GM12878 (cell line): ENCODE measurements at regions not wholly inside any gene's neighbourhood (a gene's known extent, or its start where the extent isn't known, plus 50 kb on each side); places are given as distances from the start of the nearest gene placed in this dataset.

Experiments
- ATAC-seq: fragments of 200-7000 bp; cut with Tn5 transposase; 3 replicates; pipeline ENCODE4 v1.9.1; 2020; ENCODE audit warnings: mild to moderate bottlenecking, moderate library complexity
- BruUV-seq: library from RNA; stranded (reverse); fragments of 400-500 nt; replicated peaks from 2 replicates; lab custom pipeline; 2021; lab: Mats Ljungman, UMichigan
- CTCF ChIA-PET: fragments of 300-600 bp; sonication (Branson Sonifier 250); formaldehyde crosslinking; extraction: SDS; loops from one replicate; lab custom pipeline; 2021; ENCODE audit warnings: inconsistent platforms; lab: Yijun Ruan, JAX
- POLR2A ChIA-PET: fragments of 350-600 bp; formaldehyde crosslinking; extraction: SDS; loops from one replicate; lab custom pipeline; 2021; ENCODE audit warnings: inconsistent platforms; lab: Charles Lee
- RAD21 ChIA-PET: fragments of 300-600 bp; sonication (Branson Sonifier 250); formaldehyde crosslinking; loops from one replicate; lab custom pipeline; 2023; ENCODE audit warnings: antibody characterized with exemption; ENCODE audit not compliant: unreplicated experiment; lab: Charles Lee
- SMC1A ChIA-PET: fragments of 300-600 bp; sonication (Branson Sonifier 250); formaldehyde crosslinking; loops from one replicate; lab custom pipeline; 2023; ENCODE audit not compliant: unreplicated experiment, uncharacterized antibody; lab: Charles Lee
- DNase-seq: peaks from one replicate; pipeline ENCODE4 v3.0.0-alpha.2; 2011; ENCODE audit warnings: low read depth, low spot score
- FAIRE-seq: peaks from 3 replicates; lab custom pipeline; 2011; peaks lifted over from hg19 to GRCh38; lab: Jason Lieb, UNC
- H2AFZ ChIP-seq: 2 replicates; pipeline ENCODE4 v1.6.0; 2011; ENCODE audit warnings: low read depth, low read length, control low read depth; ENCODE audit not compliant: control insufficient read depth
- H3K27ac ChIP-seq: 2 replicates; pipeline ENCODE4 v1.5.1; 2011; ENCODE audit warnings: control low read depth; ENCODE audit not compliant: control insufficient read depth, insufficient read depth
- H3K27me3 ChIP-seq, 2 experiments: replicated peaks in 1 of 2; 2 replicates each; pipeline versions ENCODE4 v1.6.0 to v1.6.1; 2011; ENCODE audit warnings: low read length in 1 of 2; ENCODE audit not compliant: control insufficient read depth in 2 of 2, insufficient read depth in 2 of 2
- H3K36me3 ChIP-seq, 2 experiments: 2 replicates each; pipeline ENCODE4 v1.5.1; 2011; ENCODE audit warnings: low read length in 1 of 2; ENCODE audit not compliant: control insufficient read depth in 2 of 2, insufficient read depth in 2 of 2
- H3K4me1 ChIP-seq: 2 replicates; pipeline ENCODE4 v1.6.1; 2011; ENCODE audit warnings: mild to moderate bottlenecking, low read length, moderate library complexity, mixed read lengths; ENCODE audit not compliant: control insufficient read depth, insufficient read depth
- H3K4me2 ChIP-seq: 2 replicates; pipeline ENCODE4 v1.6.0; 2011; ENCODE audit warnings: control low read depth; ENCODE audit not compliant: control insufficient read depth, insufficient read depth
- H3K4me3 ChIP-seq: fragments of 200-600 bp; sonication (generic); 2 replicates; pipeline ENCODE4 v1.5.1; 2016
- H3K79me2 ChIP-seq: 2 replicates; pipeline ENCODE4 v1.6.0; 2011; ENCODE audit warnings: low read length; ENCODE audit not compliant: control insufficient read depth, insufficient read depth
- H3K9ac ChIP-seq: 2 replicates; pipeline ENCODE4 v1.8.0; 2011; ENCODE audit warnings: low read length, control low read depth, mixed read lengths; ENCODE audit not compliant: control insufficient read depth, insufficient read depth
- H3K9me3 ChIP-seq: replicated peaks from 3 replicates; pipeline ENCODE4 v1.5.1; 2011; ENCODE audit warnings: mild to moderate bottlenecking, low read length; ENCODE audit not compliant: control insufficient read depth, insufficient read depth
- H4K20me1 ChIP-seq: 2 replicates; pipeline ENCODE4 v1.6.0; 2011; ENCODE audit not compliant: control insufficient read depth, insufficient read depth
- ATF3 ChIP-seq: IDR thresholded peaks from 2 replicates; pipeline ENCODE4 v1.6.1; 2011; ENCODE audit warnings: low read depth, mild to moderate bottlenecking, low read length, moderate library complexity, borderline replicate concordance; ENCODE audit errors: extremely low read depth
- CEBPZ ChIP-seq: fragments of 150-350 bp; IDR thresholded peaks from 2 replicates; pipeline ENCODE4 v1.6.1; 2016; ENCODE audit warnings: low read depth, low read length
- CHD2 ChIP-seq: IDR thresholded peaks from 2 replicates; pipeline ENCODE4 v1.6.1; 2011; ENCODE audit warnings: low read depth, low read length, improper control_type of control experiment, borderline replicate concordance
- ETV6 ChIP-seq, 2 experiments: fragments of 450-650 bp in 1 of 2; IDR thresholded peaks in 1 of 2; conservative IDR thresholded peaks in 1 of 2; 2 replicates each; pipeline ENCODE4 v1.6.1; 2014; ENCODE audit warnings: antibody characterized with exemption in 1 of 2, borderline replicate concordance in 1 of 2, low read depth in 1 of 2, mild to moderate bottlenecking in 1 of 2, moderate library complexity in 1 of 2
- HCFC1 ChIP-seq: fragments of 150-350 bp; IDR thresholded peaks from 2 replicates; pipeline ENCODE4 v1.6.1; 2014; ENCODE audit warnings: low read length
- JUND ChIP-seq: IDR thresholded peaks from 2 replicates; pipeline ENCODE4 v1.6.1; 2012; ENCODE audit warnings: low read depth, mild to moderate bottlenecking, low read length, improper control_type of control experiment, moderate library complexity
- NFYA ChIP-seq: IDR thresholded peaks from 2 replicates; pipeline ENCODE4 v1.6.1; 2011; ENCODE audit warnings: low read depth, mild to moderate bottlenecking, low read length, improper control_type of control experiment, borderline replicate concordance
- SRF ChIP-seq, 2 experiments: IDR thresholded peaks; 2 replicates each; pipeline ENCODE4 v1.6.1; 2011; ENCODE audit warnings: low read depth in 2 of 2, low read length in 2 of 2, mild to moderate bottlenecking in 1 of 2, moderate library complexity in 1 of 2
- STAT1 ChIP-seq: fragments of 450-650 bp; conservative IDR thresholded peaks from 2 replicates; pipeline ENCODE4 v1.6.1; 2014; ENCODE audit warnings: antibody characterized with exemption, mild to moderate bottlenecking
- STAT3 ChIP-seq: IDR thresholded peaks from 2 replicates; pipeline ENCODE4 v1.6.1; 2011; ENCODE audit warnings: low read depth, low read length, improper control_type of control experiment
- ZBED1 ChIP-seq: IDR thresholded peaks from 2 replicates; pipeline ENCODE4 v1.6.1; 2016; ENCODE audit warnings: borderline replicate concordance
- ZBTB11 ChIP-seq: fragments of 450-650 bp; formaldehyde crosslinking; IDR thresholded peaks from 2 replicates; pipeline ENCODE4 v1.5.0; 2022; ENCODE audit warnings: mild to moderate bottlenecking, missing genetic modification characterization
- ZNF592 ChIP-seq: fragments of 450-650 bp; IDR thresholded peaks from 2 replicates; pipeline ENCODE4 v1.6.1; 2017; ENCODE audit warnings: mild to moderate bottlenecking, moderate library complexity
- WGBS: methylation state at CpG from one replicate; pipeline ENCODE4 v1.1.6; 2016; ENCODE audit warnings: low lambda C conversion rate; ENCODE audit not compliant: insufficient replicate concordance, insufficient coverage; ENCODE audit errors: missing lambda C conversion rate; 5-methylcytosine and 5-hydroxymethylcytosine counted together
- in situ Hi-C: fragments of 300-500 bp; cut with MboI; formaldehyde crosslinking; loops from 9 replicates; pipeline ENCODE4 v1.14.3; 2018; ENCODE audit warnings: mixed read lengths
- intact Hi-C: fragments of 100-400 bp; cut with micrococcal nuclease; formaldehyde crosslinking; loops from one replicate; pipeline ENCODE4 v1.14.2; 2022; ENCODE audit not compliant: unreplicated experiment

- ChIA-PET POLR2A (interaction anchor here (0.6 kb wide), 1 partner anchor 201 kb away, joined by 4 read pairs; no protein-coding TSS in a partner anchor), SMC1A (interaction anchor here (1.0 kb wide), 1 partner anchor 18 kb away, joined by 3 read pairs; no protein-coding TSS in a partner anchor), RAD21 (no interaction called here), CTCF (no interaction called here)
- 37% methylated on average over 5 of the region's 5 CpGs for WGBS
- H3K27ac ChIP-seq = no peak overlapping the region
- H4K20me1 ChIP-seq = no peaks in the 10 kb centered on the region
- H3K27me3 ChIP-seq = no peaks in the 10 kb centered on the region
- ATAC-seq (no peak), DNase-seq (no peak), FAIRE-seq (no peak)
- no peaks in the 10 kb centered on the region for H3K79me2 ChIP-seq
- no peak overlapping the region for H3K9ac ChIP-seq
- in situ Hi-C loops (no loop called here), intact Hi-C loops (no loop called here)
- no TSS peak for BruUV-seq
- H3K4me3 ChIP-seq = no peak overlapping the region
- no peaks in the 10 kb centered on the region for H3K36me3 ChIP-seq
- no peaks in the 10 kb centered on the region for H3K4me1 ChIP-seq
- no peak overlapping the region for H2AFZ ChIP-seq
- no peaks in the 10 kb centered on the region for H3K9me3 ChIP-seq
- no peak overlapping the region for H3K4me2 ChIP-seq
- TF ChIP-seq JUND = no peak
- TF ChIP-seq SRF (IDR thresholded peaks at IDR 0.05; ENCODE audit: low read depth in 2 of 2, low read length in 2 of 2) = no peak
- no peak for TF ChIP-seq ZBTB11 (CRISPR knock-in tag)
- no peak for TF ChIP-seq ZNF592
- TF ChIP-seq ZBED1 = no peak
- TF ChIP-seq CHD2 = no peak
- TF ChIP-seq ATF3 = no peak
- no peak for TF ChIP-seq ETV6 (conservative IDR thresholded peaks at IDR 0.05 in 1 of 2, IDR thresholded peaks at IDR 0.05 in 1 of 2; ENCODE audit: borderline replicate concordance in 1 of 2, low read depth in 1 of 2)
- TF ChIP-seq CEBPZ = no peak
- no peak for TF ChIP-seq STAT3
- no peak for TF ChIP-seq NFYA
- TF ChIP-seq STAT1 = no peak
- no peak for TF ChIP-seq HCFC1
These were observed 56.4 kb upstream of the IRX3 start for GRCh38 chr16:54342966-54343365.
